Keratinocyte (primary cell): ENCODE measurements at regions not wholly inside any gene's neighbourhood (a gene's known extent, or its start where the extent isn't known, plus 50 kb on each side); places are given as distances from the start of the nearest gene placed in this dataset.
"Not testable (repeated sequence)": the region's sequence is repeated elsewhere in the genome, so short reads cannot be mapped to it uniquely, and the experiment has no call there.

ENCODE experiments used
- DNase-seq: peaks from one replicate; pipeline ENCODE4 v3.0.0-alpha.2; 2011; ENCODE audit warnings: low read depth, missing footprints, low spot score
- FAIRE-seq: peaks from 2 replicates; lab custom pipeline; 2011; peaks lifted over from hg19 to GRCh38; lab: Jason Lieb, UNC
- H2AFZ ChIP-seq: 2 replicates; pipeline ENCODE4 v1.6.0; 2012; ENCODE audit warnings: low read length, control low read depth, inconsistent platforms; ENCODE audit not compliant: control insufficient read depth
- H3K27ac ChIP-seq: 2 replicates; pipeline ENCODE4 v1.5.1; 2011; ENCODE audit warnings: low read length; ENCODE audit not compliant: control insufficient read depth, insufficient read depth
- H3K27me3 ChIP-seq: 3 replicates; pipeline ENCODE4 v1.6.0; 2011; ENCODE audit warnings: low read length; ENCODE audit not compliant: control insufficient read depth, insufficient read depth; ENCODE audit errors: extremely low read depth
- H3K36me3 ChIP-seq, 2 experiments: 2 replicates in 1 of 2; 3 replicates in 1 of 2; pipeline ENCODE4 v1.5.1; 2011; ENCODE audit warnings: low read length in 2 of 2, mild to moderate bottlenecking in 1 of 2; ENCODE audit not compliant: control insufficient read depth in 2 of 2, insufficient read depth in 2 of 2; ENCODE audit errors: extremely low read depth in 1 of 2
- H3K4me1 ChIP-seq: 3 replicates; pipeline ENCODE4 v1.5.1; 2011; ENCODE audit warnings: low read length; ENCODE audit not compliant: control insufficient read depth, insufficient read depth; ENCODE audit errors: extremely low read depth
- H3K4me2 ChIP-seq: 3 replicates; pipeline ENCODE4 v1.6.0; 2011; ENCODE audit warnings: low read depth, low read length; ENCODE audit not compliant: control insufficient read depth, insufficient read depth; ENCODE audit errors: extremely low read depth
- H3K4me3 ChIP-seq, 3 experiments: fragments of 200-600 bp in 1 of 3; sonication (generic) in 1 of 3; 2 replicates in 2 of 3; 3 replicates in 1 of 3; pipeline ENCODE4 v1.5.1; 2011 to 2016; ENCODE audit warnings: low read length in 3 of 3, mild to moderate bottlenecking in 3 of 3, control low read depth in 2 of 3, inconsistent platforms in 1 of 3, low read depth in 1 of 3, mixed read lengths in 1 of 3, mixed run types in 1 of 3, moderate library complexity in 1 of 3; ENCODE audit not compliant: control insufficient read depth in 2 of 3, insufficient read depth in 2 of 3; ENCODE audit errors: extremely low read depth in 1 of 3
- H3K79me2 ChIP-seq: 2 replicates; pipeline ENCODE4 v1.6.0; 2012; ENCODE audit warnings: low read length; ENCODE audit not compliant: control insufficient read depth, insufficient read depth
- H3K9ac ChIP-seq: 3 replicates; pipeline ENCODE4 v1.6.0; 2011; ENCODE audit warnings: low read length; ENCODE audit not compliant: control insufficient read depth, insufficient read depth; ENCODE audit errors: extremely low read depth
- H3K9me1 ChIP-seq: 3 replicates; pipeline ENCODE4 v1.6.0; 2011; ENCODE audit warnings: low read length; ENCODE audit not compliant: control insufficient read depth, insufficient read depth; ENCODE audit errors: extremely low read depth
- H3K9me3 ChIP-seq: 2 replicates; pipeline ENCODE4 v1.5.1; 2012; ENCODE audit warnings: low read depth, low read length; ENCODE audit not compliant: control insufficient read depth
- H4K20me1 ChIP-seq: 3 replicates; pipeline ENCODE4 v1.6.0; 2011; ENCODE audit warnings: low read length; ENCODE audit not compliant: control insufficient read depth, insufficient read depth; ENCODE audit errors: extremely low read depth
- EZH2 ChIP-seq: IDR thresholded peaks from one replicate; pipeline ENCODE4 v1.6.1; 2012; ENCODE audit warnings: inconsistent platforms, mild to moderate bottlenecking, low read length, moderate library complexity
- dilution Hi-C: fragments of 300-500 bp; cut with MboI; formaldehyde crosslinking; loops from one replicate; pipeline ENCODE4 v1.7.0; 2020; ENCODE audit warnings: low sequenced_read_pairs; ENCODE audit not compliant: extremely low pct_ligation_motif_present
- TF ChIP-seq, protein P1 (sequence below), 3 experiments: IDR thresholded peaks in 1 of 3; conservative IDR thresholded peaks in 1 of 3; optimal IDR thresholded peaks in 1 of 3; 2 replicates in 2 of 3; 3 replicates in 1 of 3; pipeline versions ENCODE3 to v1.5.1; 2011; ENCODE audit warnings: low read length in 3 of 3, mild to moderate bottlenecking in 3 of 3, moderate library complexity in 2 of 3, control low read depth in 1 of 3, inconsistent platforms in 1 of 3; ENCODE audit not compliant: insufficient read depth in 2 of 3; ENCODE audit errors: extremely low read depth in 1 of 3

DNA sequence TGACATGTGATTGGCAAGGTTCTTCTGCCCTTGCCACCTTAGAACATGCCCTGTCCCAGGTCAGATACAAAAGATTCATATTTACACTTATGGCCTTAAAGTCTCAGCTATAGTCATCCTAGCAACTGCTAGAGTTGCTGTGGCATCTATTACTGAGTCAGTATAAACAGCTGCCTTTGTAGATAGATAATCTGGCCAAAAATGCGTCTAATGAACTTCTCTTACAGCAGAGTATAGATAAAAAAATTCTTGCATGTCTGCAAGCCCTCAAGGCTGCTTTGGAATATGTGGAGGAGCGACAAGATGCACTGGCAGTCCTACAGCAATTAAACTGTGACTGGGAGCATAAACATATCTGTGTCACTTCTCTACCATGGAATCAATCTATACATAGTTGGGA is 1209.7 kb upstream of the PABPC4L start:
- H2AFZ ChIP-seq = no peak overlapping the region
- TF ChIP-seq EZH2 = no peak
- TF ChIP-seq, protein P1, sequence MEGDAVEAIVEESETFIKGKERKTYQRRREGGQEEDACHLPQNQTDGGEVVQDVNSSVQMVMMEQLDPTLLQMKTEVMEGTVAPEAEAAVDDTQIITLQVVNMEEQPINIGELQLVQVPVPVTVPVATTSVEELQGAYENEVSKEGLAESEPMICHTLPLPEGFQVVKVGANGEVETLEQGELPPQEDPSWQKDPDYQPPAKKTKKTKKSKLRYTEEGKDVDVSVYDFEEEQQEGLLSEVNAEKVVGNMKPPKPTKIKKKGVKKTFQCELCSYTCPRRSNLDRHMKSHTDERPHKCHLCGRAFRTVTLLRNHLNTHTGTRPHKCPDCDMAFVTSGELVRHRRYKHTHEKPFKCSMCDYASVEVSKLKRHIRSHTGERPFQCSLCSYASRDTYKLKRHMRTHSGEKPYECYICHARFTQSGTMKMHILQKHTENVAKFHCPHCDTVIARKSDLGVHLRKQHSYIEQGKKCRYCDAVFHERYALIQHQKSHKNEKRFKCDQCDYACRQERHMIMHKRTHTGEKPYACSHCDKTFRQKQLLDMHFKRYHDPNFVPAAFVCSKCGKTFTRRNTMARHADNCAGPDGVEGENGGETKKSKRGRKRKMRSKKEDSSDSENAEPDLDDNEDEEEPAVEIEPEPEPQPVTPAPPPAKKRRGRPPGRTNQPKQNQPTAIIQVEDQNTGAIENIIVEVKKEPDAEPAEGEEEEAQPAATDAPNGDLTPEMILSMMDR (optimal IDR thresholded peaks at IDR 0.05 in 1 of 3, IDR thresholded peaks at IDR 0.05 in 1 of 3, conservative IDR thresholded peaks at IDR 0.05 in 1 of 3; ENCODE audit: extremely low read depth in 1 of 3, insufficient read depth in 2 of 3, low read length in 3 of 3) = no peak

DNA sequence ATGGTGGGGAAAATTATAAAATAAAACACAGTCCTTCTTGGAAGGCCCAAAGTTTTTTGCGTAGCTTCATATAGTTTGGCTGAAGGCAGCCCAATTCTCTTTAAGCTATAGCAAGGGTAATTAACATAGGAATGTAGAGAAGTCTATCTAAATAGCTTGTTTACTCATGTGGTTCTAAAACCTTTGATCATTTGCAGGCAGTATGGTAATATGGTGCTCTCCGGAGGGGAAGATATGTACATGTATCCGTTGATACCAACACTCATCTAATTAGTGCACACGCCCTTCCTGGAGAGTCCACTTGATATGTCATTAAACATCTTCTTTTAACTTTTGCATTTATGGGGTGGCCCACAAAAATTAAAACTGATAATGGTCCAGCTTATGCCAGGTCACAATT is 1207.7 kb upstream of the PABPC4L start:
- H4K20me1 ChIP-seq, H3K9me3 ChIP-seq, dilution Hi-C loops, H2AFZ ChIP-seq, H3K4me1 ChIP-seq, H3K79me2 ChIP-seq, FAIRE-seq, H3K9me1 ChIP-seq, DNase-seq, H3K4me3 ChIP-seq, H3K27ac ChIP-seq, H3K9ac ChIP-seq, H3K36me3 ChIP-seq, H3K4me2 ChIP-seq, H3K27me3 ChIP-seq: not testable (repeated sequence)

More for the DNA sequence above, 1209.7 kb upstream of the PABPC4L start:
- Histone ChIP-seq H3K9me3 (no peaks in the 10 kb centered on the region), H3K9me1 (no peaks in the 10 kb centered on the region), H3K4me2 (no peak overlapping the region), H3K79me2 (no peaks in the 10 kb centered on the region), H3K4me1 (no peaks in the 10 kb centered on the region), H3K27me3 (no peaks in the 10 kb centered on the region), H3K4me3 (no peak overlapping the region), H3K9ac (no peak overlapping the region), H4K20me1 (no peaks in the 10 kb centered on the region), H3K36me3 (no peaks in the 10 kb centered on the region), H3K27ac (no peak overlapping the region)
- FAIRE-seq (no peak), DNase-seq (no peak)
- dilution Hi-C loops = no loop called here

DNA sequence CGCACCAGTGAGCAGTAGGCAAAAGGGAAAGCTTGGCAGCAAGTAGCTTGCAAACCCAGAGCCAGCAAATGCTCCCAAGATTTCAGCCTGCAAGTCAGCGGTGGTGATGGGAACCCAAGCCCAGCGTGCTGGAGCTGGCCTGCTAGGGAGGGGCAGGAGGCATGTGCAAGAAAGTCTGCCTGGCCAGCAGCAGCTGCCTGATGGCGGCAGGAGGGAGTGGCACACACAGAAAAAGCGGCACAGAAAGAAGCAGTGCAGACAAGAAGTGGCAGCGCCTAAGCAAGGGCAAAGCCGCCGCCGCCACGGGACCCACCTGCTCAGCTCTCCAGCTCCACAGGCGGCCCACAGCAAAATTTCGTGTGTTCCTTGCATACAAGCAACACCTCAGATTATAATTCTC is 1206.5 kb upstream of the PABPC4L start:
- Histone ChIP-seq H3K9ac (no peak overlapping the region), H2AFZ (no peak overlapping the region), H3K9me1 (no peaks in the 10 kb centered on the region), H3K9me3 (no peaks in the 10 kb centered on the region), H4K20me1 (no peaks in the 10 kb centered on the region), H3K4me2 (no peak overlapping the region), H3K4me3 (no peak overlapping the region), H3K36me3 (no peaks in the 10 kb centered on the region), H3K27ac (no peak overlapping the region), H3K27me3 (no peaks in the 10 kb centered on the region), H3K4me1 (no peaks in the 10 kb centered on the region), H3K79me2 (no peaks in the 10 kb centered on the region)
- DNase-seq = no peak
- no peak for TF ChIP-seq EZH2
- TF ChIP-seq, protein P1 (optimal IDR thresholded peaks at IDR 0.05 in 1 of 3, IDR thresholded peaks at IDR 0.05 in 1 of 3, conservative IDR thresholded peaks at IDR 0.05 in 1 of 3; ENCODE audit: extremely low read depth in 1 of 3, insufficient read depth in 2 of 3, low read length in 3 of 3) = no peak
- FAIRE-seq = no peak
- dilution Hi-C loops = no loop called here

DNA sequence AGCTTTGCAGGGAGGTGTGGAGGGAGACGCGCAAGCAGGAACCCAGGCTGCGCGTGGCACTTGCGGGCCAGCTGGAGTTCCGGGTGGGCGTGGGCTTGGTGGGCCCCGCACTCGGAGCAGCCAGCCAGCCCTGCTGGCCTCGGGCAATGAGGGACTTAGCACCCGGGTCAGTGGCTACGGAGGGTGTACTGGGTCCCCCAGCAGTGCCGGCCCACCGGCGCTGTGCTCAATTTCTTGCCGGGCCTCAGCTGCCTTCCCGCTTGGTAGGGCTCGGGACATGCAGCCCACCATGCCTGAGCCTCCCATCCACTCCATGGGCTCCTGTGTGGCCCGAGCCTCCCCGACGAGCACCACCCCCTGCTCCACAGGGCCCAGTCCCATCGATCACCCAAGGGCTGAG is 1205.0 kb upstream of the PABPC4L start:
- H3K4me3 ChIP-seq, H2AFZ ChIP-seq, H3K9me1 ChIP-seq, H3K79me2 ChIP-seq, H3K9ac ChIP-seq, H3K36me3 ChIP-seq, H3K27ac ChIP-seq, DNase-seq, dilution Hi-C loops, FAIRE-seq, H4K20me1 ChIP-seq, H3K4me1 ChIP-seq, H3K4me2 ChIP-seq, H3K9me3 ChIP-seq, H3K27me3 ChIP-seq: not testable (repeated sequence)
